ENCODE measurements at regions not wholly inside any gene's neighbourhood (a gene's known extent, or its start where the extent isn't known, plus 50 kb on each side); places are given as distances from the start of the nearest gene placed in this dataset.
A peak's percentile ranks its signal among the peaks of the same experiment; 100 is the strongest.

DNA sequence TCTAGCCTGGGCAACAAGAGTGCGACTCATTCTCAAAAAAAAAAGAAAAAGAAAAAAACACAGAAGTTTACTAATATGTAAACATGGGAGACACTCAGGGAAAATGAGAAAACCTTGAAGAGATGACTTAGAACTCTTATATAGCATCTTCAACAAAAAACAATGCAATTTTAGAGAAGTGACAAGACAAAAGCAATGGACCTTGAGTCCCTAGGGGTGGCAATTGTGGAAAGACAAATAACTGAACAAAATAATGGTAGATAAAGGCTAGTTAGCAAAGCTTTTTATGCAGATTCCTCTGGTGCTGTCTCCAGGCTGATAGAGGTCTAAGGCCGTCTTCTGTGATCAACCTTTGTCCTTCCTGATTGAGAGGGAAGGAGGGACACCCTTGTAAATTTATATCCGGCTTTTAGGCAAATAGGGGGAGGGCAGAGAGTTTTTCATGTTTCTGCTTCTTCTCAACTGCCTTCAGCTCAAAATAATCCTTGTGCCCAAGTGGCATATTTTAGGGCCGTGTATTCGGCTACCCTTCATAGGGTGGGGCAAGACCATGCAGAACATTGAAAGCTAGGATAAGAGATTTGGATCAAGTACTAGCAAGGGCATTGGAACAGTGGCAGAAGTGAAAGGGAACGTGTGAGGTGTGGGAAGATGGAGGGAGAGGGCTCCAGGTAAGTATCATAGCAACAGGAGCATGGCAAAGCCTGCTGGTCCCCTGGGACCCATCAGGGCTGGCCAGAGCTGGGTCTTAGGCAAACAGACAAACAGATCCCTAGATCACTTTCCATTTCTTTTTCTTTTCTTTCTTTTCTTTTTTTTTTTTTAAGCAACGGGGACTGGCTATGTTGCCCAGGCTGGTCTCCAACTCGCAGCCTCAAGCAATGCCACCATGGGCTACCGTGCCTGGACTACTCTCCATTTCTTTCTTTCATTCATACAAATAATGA is 95.0 kb upstream of the CALM2 start:
- H3K4me3 ChIP-seq (ENCODE audit: low read length) = no peak overlapping the region
- DNase-seq (ENCODE audit: low read depth) = no peak

DNA sequence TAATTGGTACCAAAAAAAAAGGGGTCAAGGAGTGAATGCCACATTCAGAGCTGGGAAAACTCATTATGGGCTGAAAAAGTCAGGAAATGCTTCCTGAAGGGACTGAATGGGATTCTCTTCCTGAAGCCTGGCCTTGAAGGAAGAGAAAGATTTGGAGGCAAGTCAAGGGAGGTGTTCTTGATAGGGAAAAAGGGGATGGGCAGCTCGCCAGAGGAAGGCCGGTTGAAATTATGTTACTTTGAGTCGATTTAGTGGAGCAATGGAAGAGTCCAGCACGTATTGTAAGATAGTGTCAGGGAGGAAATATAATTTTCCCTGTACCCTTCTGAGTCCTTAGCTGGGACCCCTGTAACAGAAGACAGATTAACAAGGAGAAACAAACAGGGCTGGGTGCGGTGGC is 94.1 kb upstream of the CALM2 start:
- no peak for TF ChIP-seq CTCF (IDR thresholded peaks at IDR 0.05; ENCODE audit: insufficient read depth, low read depth, low read length, missing control alignments)
- no peak for DNase-seq (ENCODE audit: low read depth)
- no peak overlapping the region for H3K4me3 ChIP-seq (ENCODE audit: low read length)

More for the DNA sequence above, 95.0 kb upstream of the CALM2 start:
- no peak for TF ChIP-seq CTCF (IDR thresholded peaks at IDR 0.05; ENCODE audit: insufficient read depth, low read depth, low read length, missing control alignments)

GRCh38 chr2:47269316-47270232 is 93.3 kb upstream of the CALM2 start:
- peak; percentile 100 for DNase-seq (ENCODE audit: low read depth)
- no peak for TF ChIP-seq CTCF (IDR thresholded peaks at IDR 0.05; ENCODE audit: insufficient read depth, low read depth, low read length, missing control alignments)
- H3K4me3 ChIP-seq (ENCODE audit: low read length) = no peak overlapping the region

GRCh38 chr2:47267711-47268086 is 91.4 kb upstream of the CALM2 start:
- no peak for TF ChIP-seq CTCF (IDR thresholded peaks at IDR 0.05; ENCODE audit: insufficient read depth, low read depth, low read length, missing control alignments)
- H3K4me3 ChIP-seq (ENCODE audit: low read length) = no peak overlapping the region
- DNase-seq (ENCODE audit: low read depth) = no peak

- TF ChIP-seq CTCF (IDR thresholded peaks at IDR 0.05; ENCODE audit: insufficient read depth, low read depth, low read length, missing control alignments) = no peak
- no peak overlapping the region for H3K4me3 ChIP-seq (ENCODE audit: low read length)
- DNase-seq (ENCODE audit: low read depth) = no peak
Observed at GRCh38 chr2:47266939-47267710, 90.8 kb upstream of the CALM2 start.

DNA sequence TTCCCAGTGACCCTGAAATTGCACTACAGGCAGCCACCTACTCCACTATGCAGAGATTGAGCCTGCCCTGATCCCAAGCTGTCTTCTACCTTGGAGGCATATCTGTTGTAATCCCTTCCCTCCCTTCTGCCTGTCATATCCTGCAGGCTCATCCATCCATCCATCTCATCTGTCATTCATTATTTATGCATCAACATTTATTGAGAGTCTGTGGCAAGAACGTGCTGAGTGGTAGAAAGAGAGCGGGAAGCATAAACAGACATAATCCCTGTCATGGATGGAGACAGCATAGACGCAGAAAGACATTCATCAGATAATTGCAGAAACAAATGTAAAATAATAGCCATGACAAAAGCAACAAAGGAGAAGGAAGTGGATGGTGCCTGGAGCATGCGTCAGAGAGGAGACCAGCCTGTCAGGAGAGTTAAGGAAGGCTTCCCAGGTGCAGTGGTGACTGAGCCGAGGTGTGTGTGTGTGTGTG is 89.5 kb upstream of the CALM2 start:
- no peak overlapping the region for H3K4me3 ChIP-seq (ENCODE audit: low read length)
- peak; percentile 90 for DNase-seq (ENCODE audit: low read depth)
- TF ChIP-seq CTCF (IDR thresholded peaks at IDR 0.05; ENCODE audit: insufficient read depth, low read depth, low read length, missing control alignments) = no peak

Measured in epithelial cell of esophagus (primary cell).